ENCODE measurements at regions not wholly inside any gene's neighbourhood (a gene's known extent, or its start where the extent isn't known, plus 50 kb on each side); places are given as distances from the start of the nearest gene placed in this dataset.

DNA sequence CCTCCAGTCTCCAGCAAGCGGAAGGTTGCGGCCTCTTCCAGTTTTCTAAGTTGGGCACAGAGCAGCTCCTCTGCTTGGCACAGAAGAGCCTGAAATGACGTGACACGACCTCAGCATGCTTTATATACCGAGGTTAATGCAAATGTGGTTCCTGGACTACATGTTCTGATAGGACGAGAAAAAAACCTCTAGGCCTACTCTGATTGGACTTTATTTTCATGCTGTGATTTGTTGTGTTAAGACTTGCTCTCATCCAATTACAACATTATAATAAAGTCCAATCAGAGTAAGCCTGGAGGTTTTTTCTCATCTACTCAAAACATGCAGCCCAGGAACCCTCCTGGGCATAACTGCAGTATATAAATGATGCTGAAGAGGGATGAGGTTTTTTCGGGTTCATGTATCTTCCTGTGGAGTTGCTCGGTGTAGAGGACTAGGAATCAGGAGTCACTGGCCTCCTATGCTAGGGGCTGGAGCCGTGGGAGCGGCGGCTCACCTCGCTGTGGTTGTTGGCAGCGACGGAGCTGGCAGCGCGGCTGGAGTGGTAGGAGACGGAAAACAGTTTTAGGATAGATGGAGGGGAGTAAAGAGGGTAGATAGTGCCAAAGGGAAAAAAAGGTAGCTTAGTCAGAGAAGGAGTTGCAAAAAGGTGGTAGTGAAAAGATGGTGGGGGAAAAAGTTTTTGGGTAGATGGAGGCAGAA lies 878.0 kb downstream of the KCNJ18 start:
- Histone ChIP-seq H3K4me3 (ENCODE audit: low read length) (no peak overlapping the region), H2AFZ (ENCODE audit: low read depth, low read length) (no peak overlapping the region), H3K9me3 (ENCODE audit: low read length) (peaks cover 8% of the 10 kb centered on the region), H3K4me2 (ENCODE audit: low read length) (no peak overlapping the region), H4K20me1 (ENCODE audit: insufficient read depth) (no peaks in the 10 kb centered on the region), H3K36me3 (ENCODE audit: insufficient read depth, low read length) (no peaks in the 10 kb centered on the region), H3K27me3 (ENCODE audit: insufficient read depth, low read depth, low read length) (no peaks in the 10 kb centered on the region), H3K27ac (ENCODE audit: low read length) (no peak overlapping the region), H3K9ac (ENCODE audit: low read length) (no peak overlapping the region), H3K79me2 (replicated peaks; ENCODE audit: insufficient read depth, low read length) (no peaks in the 10 kb centered on the region), H3K9me2 (ENCODE audit: insufficient read depth, low read length) (no peaks in the 10 kb centered on the region), H3F3A (ENCODE audit: insufficient read depth, low read length, poor library complexity, severe bottlenecking) (no peaks in the 10 kb centered on the region)
- TF ChIP-seq POLR2AphosphoS5 (IDR thresholded peaks at IDR 0.05) = no peak
- no peak for TF ChIP-seq MXI1 (conservative IDR thresholded peaks at IDR 0.05; ENCODE audit: poor library complexity, severe bottlenecking)
- no peak for TF ChIP-seq EP300 (conservative IDR thresholded peaks at IDR 0.05; ENCODE audit: poor library complexity, severe bottlenecking)
- no peak for TF ChIP-seq EZH2 (IDR thresholded peaks at IDR 0.05; ENCODE audit: borderline replicate concordance, insufficient read depth, low read length, poor library complexity, severe bottlenecking)
- no peak for TF ChIP-seq TAF1 (IDR thresholded peaks at IDR 0.05; ENCODE audit: low read depth)
- no peak for TF ChIP-seq SMC3 (conservative IDR thresholded peaks at IDR 0.05; ENCODE audit: poor library complexity)
- TF ChIP-seq, protein P1, sequence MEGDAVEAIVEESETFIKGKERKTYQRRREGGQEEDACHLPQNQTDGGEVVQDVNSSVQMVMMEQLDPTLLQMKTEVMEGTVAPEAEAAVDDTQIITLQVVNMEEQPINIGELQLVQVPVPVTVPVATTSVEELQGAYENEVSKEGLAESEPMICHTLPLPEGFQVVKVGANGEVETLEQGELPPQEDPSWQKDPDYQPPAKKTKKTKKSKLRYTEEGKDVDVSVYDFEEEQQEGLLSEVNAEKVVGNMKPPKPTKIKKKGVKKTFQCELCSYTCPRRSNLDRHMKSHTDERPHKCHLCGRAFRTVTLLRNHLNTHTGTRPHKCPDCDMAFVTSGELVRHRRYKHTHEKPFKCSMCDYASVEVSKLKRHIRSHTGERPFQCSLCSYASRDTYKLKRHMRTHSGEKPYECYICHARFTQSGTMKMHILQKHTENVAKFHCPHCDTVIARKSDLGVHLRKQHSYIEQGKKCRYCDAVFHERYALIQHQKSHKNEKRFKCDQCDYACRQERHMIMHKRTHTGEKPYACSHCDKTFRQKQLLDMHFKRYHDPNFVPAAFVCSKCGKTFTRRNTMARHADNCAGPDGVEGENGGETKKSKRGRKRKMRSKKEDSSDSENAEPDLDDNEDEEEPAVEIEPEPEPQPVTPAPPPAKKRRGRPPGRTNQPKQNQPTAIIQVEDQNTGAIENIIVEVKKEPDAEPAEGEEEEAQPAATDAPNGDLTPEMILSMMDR (IDR thresholded peaks at IDR 0.05; ENCODE audit: poor library complexity, severe bottlenecking) = no peak
- TF ChIP-seq RAD21 (conservative IDR thresholded peaks at IDR 0.05) = no peak
- TF ChIP-seq, protein P2, sequence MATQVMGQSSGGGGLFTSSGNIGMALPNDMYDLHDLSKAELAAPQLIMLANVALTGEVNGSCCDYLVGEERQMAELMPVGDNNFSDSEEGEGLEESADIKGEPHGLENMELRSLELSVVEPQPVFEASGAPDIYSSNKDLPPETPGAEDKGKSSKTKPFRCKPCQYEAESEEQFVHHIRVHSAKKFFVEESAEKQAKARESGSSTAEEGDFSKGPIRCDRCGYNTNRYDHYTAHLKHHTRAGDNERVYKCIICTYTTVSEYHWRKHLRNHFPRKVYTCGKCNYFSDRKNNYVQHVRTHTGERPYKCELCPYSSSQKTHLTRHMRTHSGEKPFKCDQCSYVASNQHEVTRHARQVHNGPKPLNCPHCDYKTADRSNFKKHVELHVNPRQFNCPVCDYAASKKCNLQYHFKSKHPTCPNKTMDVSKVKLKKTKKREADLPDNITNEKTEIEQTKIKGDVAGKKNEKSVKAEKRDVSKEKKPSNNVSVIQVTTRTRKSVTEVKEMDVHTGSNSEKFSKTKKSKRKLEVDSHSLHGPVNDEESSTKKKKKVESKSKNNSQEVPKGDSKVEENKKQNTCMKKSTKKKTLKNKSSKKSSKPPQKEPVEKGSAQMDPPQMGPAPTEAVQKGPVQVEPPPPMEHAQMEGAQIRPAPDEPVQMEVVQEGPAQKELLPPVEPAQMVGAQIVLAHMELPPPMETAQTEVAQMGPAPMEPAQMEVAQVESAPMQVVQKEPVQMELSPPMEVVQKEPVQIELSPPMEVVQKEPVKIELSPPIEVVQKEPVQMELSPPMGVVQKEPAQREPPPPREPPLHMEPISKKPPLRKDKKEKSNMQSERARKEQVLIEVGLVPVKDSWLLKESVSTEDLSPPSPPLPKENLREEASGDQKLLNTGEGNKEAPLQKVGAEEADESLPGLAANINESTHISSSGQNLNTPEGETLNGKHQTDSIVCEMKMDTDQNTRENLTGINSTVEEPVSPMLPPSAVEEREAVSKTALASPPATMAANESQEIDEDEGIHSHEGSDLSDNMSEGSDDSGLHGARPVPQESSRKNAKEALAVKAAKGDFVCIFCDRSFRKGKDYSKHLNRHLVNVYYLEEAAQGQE (IDR thresholded peaks at IDR 0.05; ENCODE audit: borderline replicate concordance) = no peak

DNA sequence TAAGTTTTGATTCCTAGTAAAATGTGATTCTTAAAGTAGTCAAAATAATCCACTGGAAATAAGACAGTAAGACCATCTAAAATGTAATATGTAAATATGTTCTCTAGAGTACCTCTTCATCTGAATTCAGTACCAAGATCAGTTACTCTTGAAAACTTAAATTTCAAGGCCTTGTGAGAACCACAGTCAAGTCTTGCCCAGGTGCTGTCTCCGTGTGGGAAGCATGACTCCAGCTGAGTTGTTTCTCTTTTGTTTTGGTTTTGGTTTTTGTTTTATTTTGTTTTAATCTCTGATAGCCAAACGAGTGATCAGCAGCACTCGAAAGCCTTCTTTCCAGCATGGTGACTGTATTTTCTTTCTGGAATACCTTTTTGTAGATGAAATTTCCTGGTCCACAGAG lies 907.0 kb downstream of the KCNJ18 start:
- no peak overlapping the region for H2AFZ ChIP-seq (ENCODE audit: low read depth, low read length)
- no peaks in the 10 kb centered on the region for H3K9me2 ChIP-seq (ENCODE audit: insufficient read depth, low read length)
- H3K36me3 ChIP-seq (ENCODE audit: insufficient read depth, low read length) = no peaks in the 10 kb centered on the region
- no peaks in the 10 kb centered on the region for H3K79me2 ChIP-seq (replicated peaks; ENCODE audit: insufficient read depth, low read length)
- H3F3A ChIP-seq (ENCODE audit: insufficient read depth, low read length, poor library complexity, severe bottlenecking) = no peaks in the 10 kb centered on the region
- no peaks in the 10 kb centered on the region for H4K20me1 ChIP-seq (ENCODE audit: insufficient read depth)
- no peak overlapping the region for H3K4me3 ChIP-seq (ENCODE audit: low read length)
- H3K27me3 ChIP-seq (ENCODE audit: insufficient read depth, low read depth, low read length) = no peaks in the 10 kb centered on the region
- H3K27ac ChIP-seq (ENCODE audit: low read length) = no peak overlapping the region
- H3K9me3 ChIP-seq (ENCODE audit: low read length) = no peaks in the 10 kb centered on the region
- no peak overlapping the region for H3K4me2 ChIP-seq (ENCODE audit: low read length)
- H3K9ac ChIP-seq (ENCODE audit: low read length) = no peak overlapping the region
- TF ChIP-seq RAD21 (conservative IDR thresholded peaks at IDR 0.05) = no peak
- no peak for TF ChIP-seq EZH2 (IDR thresholded peaks at IDR 0.05; ENCODE audit: borderline replicate concordance, insufficient read depth, low read length, poor library complexity, severe bottlenecking)
- no peak for TF ChIP-seq EP300 (conservative IDR thresholded peaks at IDR 0.05; ENCODE audit: poor library complexity, severe bottlenecking)
- TF ChIP-seq, protein P1 (IDR thresholded peaks at IDR 0.05; ENCODE audit: poor library complexity, severe bottlenecking) = no peak
- no peak for TF ChIP-seq MXI1 (conservative IDR thresholded peaks at IDR 0.05; ENCODE audit: poor library complexity, severe bottlenecking)
- no peak for TF ChIP-seq POLR2AphosphoS5 (IDR thresholded peaks at IDR 0.05)
- no peak for TF ChIP-seq SMC3 (conservative IDR thresholded peaks at IDR 0.05; ENCODE audit: poor library complexity)
- TF ChIP-seq, protein P2 (IDR thresholded peaks at IDR 0.05; ENCODE audit: borderline replicate concordance) = no peak
- no peak for TF ChIP-seq TAF1 (IDR thresholded peaks at IDR 0.05; ENCODE audit: low read depth)
